ENCODE measurements at regions not wholly inside any gene's neighbourhood (a gene's known extent, or its start where the extent isn't known, plus 50 kb on each side); places are given as distances from the start of the nearest gene placed in this dataset.

GRCh38 chr5:20562544-20562943 lies 574.5 kb upstream of the CDH18 start:
- H3K4me3 ChIP-seq = no peak overlapping the region
- no peaks in the 10 kb centered on the region for H3K36me3 ChIP-seq
- DNase-seq (ENCODE audit: low spot score) = no peak
- no peak overlapping the region for H3K27ac ChIP-seq
- H3K9me3 ChIP-seq = no peaks in the 10 kb centered on the region
- WGBS = 92% methylated on average over 4 of the region's 4 CpGs
- no peak for TF ChIP-seq CTCF (IDR thresholded peaks at IDR 0.05)
- TF ChIP-seq POLR2AphosphoS5 (IDR thresholded peaks at IDR 0.05) = no peak
- TF ChIP-seq POLR2A (IDR thresholded peaks at IDR 0.05) = no peak
- intact Hi-C loops (cut with DNase I) = no loop called here
- H3K4me1 ChIP-seq (replicated peaks) = no peaks in the 10 kb centered on the region
- no peaks in the 10 kb centered on the region for H3K27me3 ChIP-seq (replicated peaks; ENCODE audit: insufficient read depth)

- Histone ChIP-seq H3K4me3 (no peak overlapping the region), H3K4me1 (replicated peaks) (no peaks in the 10 kb centered on the region), H3K36me3 (no peaks in the 10 kb centered on the region), H3K27ac (no peak overlapping the region), H3K9me3 (no peaks in the 10 kb centered on the region), H3K27me3 (replicated peaks; ENCODE audit: insufficient read depth) (no peaks in the 10 kb centered on the region)
- intact Hi-C loops (cut with DNase I) = no loop called here
- TF ChIP-seq POLR2A (IDR thresholded peaks at IDR 0.05) (no peak), POLR2AphosphoS5 (IDR thresholded peaks at IDR 0.05) (no peak), CTCF (IDR thresholded peaks at IDR 0.05) (no peak)
- 64% methylated on average over 3 of the region's 3 CpGs for WGBS
- no peak for DNase-seq (ENCODE audit: low spot score)
Measured at GRCh38 chr5:20559845-20560244, 571.8 kb upstream of the CDH18 start.

GRCh38 chr5:20556115-20556763 lies 568.2 kb upstream of the CDH18 start:
- TF ChIP-seq POLR2A (IDR thresholded peaks at IDR 0.05) (no peak), POLR2AphosphoS5 (IDR thresholded peaks at IDR 0.05) (no peak), CTCF (IDR thresholded peaks at IDR 0.05) (no peak)
- no peaks in the 10 kb centered on the region for H3K27me3 ChIP-seq (replicated peaks; ENCODE audit: insufficient read depth)
- H3K9me3 ChIP-seq = no peaks in the 10 kb centered on the region
- no peaks in the 10 kb centered on the region for H3K4me1 ChIP-seq (replicated peaks)
- H3K36me3 ChIP-seq = no peaks in the 10 kb centered on the region
- H3K27ac ChIP-seq = no peak overlapping the region
- no peak for DNase-seq (ENCODE audit: low spot score)
- H3K4me3 ChIP-seq = no peak overlapping the region
- WGBS = 67% methylated on average over 6 of the region's 6 CpGs
- intact Hi-C loops (cut with DNase I) = no loop called here

- H3K36me3 ChIP-seq = no peaks in the 10 kb centered on the region
- H3K9me3 ChIP-seq = no peaks in the 10 kb centered on the region
- H3K4me3 ChIP-seq = no peak overlapping the region
- WGBS = 79% methylated on average over 2 of the region's 2 CpGs
- H3K27me3 ChIP-seq (replicated peaks; ENCODE audit: insufficient read depth) = no peaks in the 10 kb centered on the region
- no peak for TF ChIP-seq POLR2A (IDR thresholded peaks at IDR 0.05)
- no peak for TF ChIP-seq CTCF (IDR thresholded peaks at IDR 0.05)
- TF ChIP-seq POLR2AphosphoS5 (IDR thresholded peaks at IDR 0.05) = no peak
- H3K27ac ChIP-seq = no peak overlapping the region
- DNase-seq (ENCODE audit: low spot score) = no peak
- no peaks in the 10 kb centered on the region for H3K4me1 ChIP-seq (replicated peaks)
- intact Hi-C loops (cut with DNase I) = no loop called here
Measured at GRCh38 chr5:20555034-20555433, 567.0 kb upstream of the CDH18 start.

GRCh38 chr5:20554001-20554400 lies 566.0 kb upstream of the CDH18 start:
- no peaks in the 10 kb centered on the region for H3K27me3 ChIP-seq (replicated peaks; ENCODE audit: insufficient read depth)
- H3K4me3 ChIP-seq = no peak overlapping the region
- intact Hi-C loops (cut with DNase I) = no loop called here
- no peak for TF ChIP-seq POLR2AphosphoS5 (IDR thresholded peaks at IDR 0.05)
- TF ChIP-seq CTCF (IDR thresholded peaks at IDR 0.05) = no peak
- no peak for TF ChIP-seq POLR2A (IDR thresholded peaks at IDR 0.05)
- H3K36me3 ChIP-seq = no peaks in the 10 kb centered on the region
- H3K27ac ChIP-seq = no peak overlapping the region
- no peaks in the 10 kb centered on the region for H3K4me1 ChIP-seq (replicated peaks)
- H3K9me3 ChIP-seq = no peaks in the 10 kb centered on the region
- 73% methylated on average over 2 of the region's 2 CpGs for WGBS
- no peak for DNase-seq (ENCODE audit: low spot score)
